ENCODE measurements at regions not wholly inside any gene's neighbourhood (a gene's known extent, or its start where the extent isn't known, plus 50 kb on each side); places are given as distances from the start of the nearest gene placed in this dataset.
"Not testable (repeated sequence)": the region's sequence is repeated elsewhere in the genome, so short reads cannot be mapped to it uniquely, and the experiment has no call there.

GRCh38 chr3:10653866-10654611 is 148.7 kb upstream of the ATP2B2 start:
- no peak for DNase-seq (ENCODE audit: low read depth in 4 of 4, low spot score in 3 of 4)

- DNase-seq (ENCODE audit: low read depth in 4 of 4, low spot score in 3 of 4): no peak
Measured at GRCh38 chr3:10655105-10655504, 149.7 kb upstream of the ATP2B2 start.

GRCh38 chr3:10657339-10657738 is 152.0 kb upstream of the ATP2B2 start:
- not testable (repeated sequence) for DNase-seq (ENCODE audit: low read depth in 4 of 4, low spot score in 3 of 4)

GRCh38 chr3:10665592-10665991 is 150.4 kb upstream of the SLC6A11 start:
- no peak for DNase-seq (ENCODE audit: low read depth in 4 of 4, low spot score in 3 of 4)

GRCh38 chr3:10666621-10667020 is 149.4 kb upstream of the SLC6A11 start:
- DNase-seq (ENCODE audit: low read depth in 4 of 4, low spot score in 3 of 4): no peak

- no peak for DNase-seq (ENCODE audit: low read depth in 4 of 4, low spot score in 3 of 4)
Measured at GRCh38 chr3:10667269-10667668, 148.8 kb upstream of the SLC6A11 start.

- no peak for DNase-seq (ENCODE audit: low read depth in 4 of 4, low spot score in 3 of 4)
Measured at GRCh38 chr3:10667901-10668476, 148.0 kb upstream of the SLC6A11 start.

- DNase-seq (ENCODE audit: low read depth in 4 of 4, low spot score in 3 of 4): no peak
Measured at GRCh38 chr3:10669490-10670048, 146.5 kb upstream of the SLC6A11 start.

GRCh38 chr3:10672422-10672821 is 143.6 kb upstream of the SLC6A11 start:
- peak; percentile 25 to 57 (median 40) for DNase-seq (ENCODE audit: low read depth in 4 of 4, low spot score in 3 of 4)

- DNase-seq (ENCODE audit: low read depth in 4 of 4, low spot score in 3 of 4): no peak
Measured at GRCh38 chr3:10674578-10674977, 141.4 kb upstream of the SLC6A11 start.

GRCh38 chr3:10676905-10677304 is 139.1 kb upstream of the SLC6A11 start:
- DNase-seq (ENCODE audit: low read depth in 4 of 4, low spot score in 3 of 4): no peak

- DNase-seq (ENCODE audit: low read depth in 4 of 4, low spot score in 3 of 4): no peak
Measured at GRCh38 chr3:10678796-10679376, 137.1 kb upstream of the SLC6A11 start.

- no peak for DNase-seq (ENCODE audit: low read depth in 4 of 4, low spot score in 3 of 4)
Measured at GRCh38 chr3:10680796-10681195, 135.2 kb upstream of the SLC6A11 start.

- DNase-seq (ENCODE audit: low read depth in 4 of 4, low spot score in 3 of 4): no peak
Measured at GRCh38 chr3:10682692-10683091, 133.3 kb upstream of the SLC6A11 start.

- DNase-seq (ENCODE audit: low read depth in 4 of 4, low spot score in 3 of 4): no peak
Measured at GRCh38 chr3:10683106-10683505, 132.9 kb upstream of the SLC6A11 start.

GRCh38 chr3:10688126-10688525 is 127.9 kb upstream of the SLC6A11 start:
- DNase-seq (ENCODE audit: low read depth in 4 of 4, low spot score in 3 of 4): no peak

GRCh38 chr3:10688548-10689172 is 127.4 kb upstream of the SLC6A11 start:
- no peak for DNase-seq (ENCODE audit: low read depth in 4 of 4, low spot score in 3 of 4)

- DNase-seq (ENCODE audit: low read depth in 4 of 4, low spot score in 3 of 4): no peak
Measured at GRCh38 chr3:10692039-10692622, 123.9 kb upstream of the SLC6A11 start.

GRCh38 chr3:10693457-10693856 is 122.6 kb upstream of the SLC6A11 start:
- DNase-seq (ENCODE audit: low read depth in 4 of 4, low spot score in 3 of 4): no peak

GRCh38 chr3:10694179-10694578 is 121.8 kb upstream of the SLC6A11 start:
- DNase-seq (ENCODE audit: low read depth in 4 of 4, low spot score in 3 of 4): no peak

GRCh38 chr3:10695186-10695585 is 120.8 kb upstream of the SLC6A11 start:
- not testable (repeated sequence) for DNase-seq (ENCODE audit: low read depth in 4 of 4, low spot score in 3 of 4)

All from right renal pelvis (tissue), 4 donors.